OCI-M1 (cell line): ENCODE measurements at regions not wholly inside any gene's neighbourhood (a gene's known extent, or its start where the extent isn't known, plus 50 kb on each side); places are given as distances from the start of the nearest gene placed in this dataset.

Experiments
- DNase-seq: peaks from one replicate; lab custom pipeline; 2025; lab: John Stamatoyannopoulos, UW

DNA sequence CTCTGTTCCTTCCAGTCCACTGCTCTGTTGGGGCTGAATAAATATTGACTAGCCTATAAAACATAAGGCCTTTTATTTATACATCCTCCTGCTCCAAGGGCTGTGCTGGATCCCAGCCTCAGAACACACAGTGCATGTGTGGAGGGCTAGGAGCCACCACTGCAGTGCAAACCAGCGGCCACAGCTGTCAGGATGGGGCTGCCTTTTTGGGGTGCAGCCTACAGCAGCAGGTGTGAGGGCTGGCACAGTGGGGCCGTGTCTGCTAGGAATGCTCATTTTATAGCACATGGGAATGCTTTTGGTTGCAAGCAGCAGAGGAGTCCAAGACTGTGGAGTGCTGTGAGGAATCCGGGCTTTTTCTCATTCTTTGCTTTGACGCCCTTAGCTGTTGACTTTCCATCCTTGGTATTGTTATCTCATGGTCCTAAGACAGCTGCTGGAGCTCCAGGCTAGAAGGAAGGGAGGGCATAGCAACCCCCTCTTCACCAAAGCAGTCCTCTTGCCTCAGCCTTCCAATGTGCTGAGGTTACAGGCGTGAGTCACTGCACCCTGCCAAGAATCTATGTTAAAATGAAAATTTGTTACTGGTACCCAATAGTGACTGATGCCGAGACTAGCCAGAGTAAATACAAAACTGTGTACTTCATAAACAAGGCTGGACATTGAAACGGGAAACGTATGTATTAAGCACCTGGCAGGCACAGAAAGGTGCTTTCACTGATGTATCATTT lies 334.3 kb upstream of the GATB start:
- DNase-seq: no peak

GRCh38 chr4:152091405-152091804 lies 330.6 kb upstream of the GATB start:
- no peak for DNase-seq

GRCh38 chr4:152090543-152090942 lies 329.7 kb upstream of the GATB start:
- no peak for DNase-seq

DNA sequence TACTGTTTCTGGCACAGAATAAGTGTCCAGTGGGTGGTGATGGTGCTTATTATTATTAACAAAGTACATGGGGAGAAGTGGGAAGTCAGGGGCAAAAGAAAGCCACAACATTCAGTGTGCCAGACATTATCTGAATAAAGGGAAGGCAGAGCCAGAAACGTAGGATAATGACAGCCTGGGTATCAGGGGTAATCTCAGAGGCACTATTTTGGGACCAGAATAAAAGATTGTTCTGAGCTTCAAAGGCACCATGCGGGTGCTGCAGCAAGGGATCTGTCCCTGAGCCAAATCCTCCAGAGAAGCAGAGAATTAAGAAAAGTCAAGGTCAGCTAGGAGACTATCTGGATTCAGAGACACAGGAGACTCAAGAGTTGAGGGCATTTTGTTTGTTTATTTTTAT lies 328.8 kb upstream of the GATB start:
- DNase-seq: no peak

DNA sequence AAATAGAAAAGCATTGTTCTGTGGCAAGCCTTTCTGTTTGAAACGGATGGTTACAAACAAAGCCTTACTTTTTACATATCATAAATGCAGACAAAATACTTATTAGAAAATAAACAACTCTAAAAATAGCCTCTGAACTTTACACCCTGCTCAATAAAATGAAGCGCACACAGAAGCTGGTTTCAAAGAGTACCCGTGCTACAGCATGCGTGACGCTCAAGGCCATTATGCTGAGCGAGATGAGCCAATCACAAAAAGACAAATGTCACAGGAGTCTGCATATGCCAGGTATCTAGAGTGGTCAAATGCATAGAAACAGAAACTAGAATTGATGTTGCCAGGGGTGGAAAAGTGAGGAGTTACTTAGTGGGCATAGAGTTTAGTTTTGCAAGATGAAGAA lies 326.5 kb upstream of the GATB start:
- DNase-seq: no peak

GRCh38 chr4:152085657-152086056 lies 324.9 kb upstream of the GATB start:
- no peak for DNase-seq

DNA sequence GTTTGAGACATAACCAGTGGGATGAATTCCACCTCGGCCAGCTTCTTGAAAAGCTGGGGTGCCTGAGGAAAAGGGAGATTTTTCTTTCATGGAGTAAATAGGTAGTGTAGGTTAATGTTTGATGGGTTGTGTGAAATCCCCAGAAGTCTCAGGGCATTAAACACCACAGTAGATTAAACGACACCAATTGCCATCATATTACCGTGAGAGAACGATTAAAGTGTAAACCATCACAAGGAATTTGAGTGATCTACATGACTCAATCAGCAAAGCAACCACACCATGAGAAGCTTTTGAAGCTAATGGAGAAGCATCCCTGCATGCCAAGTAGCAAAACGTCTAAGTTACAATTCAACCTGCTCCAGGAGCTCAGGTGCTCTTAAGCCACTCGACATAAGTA lies 322.5 kb upstream of the GATB start:
- no peak for DNase-seq

DNA sequence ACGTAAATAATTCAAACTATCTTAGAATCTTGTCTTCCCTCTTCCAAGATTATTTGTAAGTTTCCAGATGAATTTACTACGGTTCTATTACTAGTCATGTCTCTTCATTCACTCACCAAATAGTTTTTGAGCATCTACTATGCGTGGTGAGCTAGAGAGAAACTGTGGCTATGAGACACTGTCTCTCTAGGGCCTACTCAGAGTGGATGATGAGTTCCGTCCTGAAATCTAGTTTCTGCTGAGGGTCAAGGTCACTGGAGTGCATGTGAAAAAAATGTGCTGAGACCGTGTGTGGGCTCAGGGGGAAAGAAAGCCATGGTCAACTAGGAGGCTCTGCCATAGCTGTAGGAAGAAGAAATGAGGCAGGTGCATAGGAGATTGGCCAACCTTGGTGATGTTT lies 320.2 kb upstream of the GATB start:
- no peak for DNase-seq

DNA sequence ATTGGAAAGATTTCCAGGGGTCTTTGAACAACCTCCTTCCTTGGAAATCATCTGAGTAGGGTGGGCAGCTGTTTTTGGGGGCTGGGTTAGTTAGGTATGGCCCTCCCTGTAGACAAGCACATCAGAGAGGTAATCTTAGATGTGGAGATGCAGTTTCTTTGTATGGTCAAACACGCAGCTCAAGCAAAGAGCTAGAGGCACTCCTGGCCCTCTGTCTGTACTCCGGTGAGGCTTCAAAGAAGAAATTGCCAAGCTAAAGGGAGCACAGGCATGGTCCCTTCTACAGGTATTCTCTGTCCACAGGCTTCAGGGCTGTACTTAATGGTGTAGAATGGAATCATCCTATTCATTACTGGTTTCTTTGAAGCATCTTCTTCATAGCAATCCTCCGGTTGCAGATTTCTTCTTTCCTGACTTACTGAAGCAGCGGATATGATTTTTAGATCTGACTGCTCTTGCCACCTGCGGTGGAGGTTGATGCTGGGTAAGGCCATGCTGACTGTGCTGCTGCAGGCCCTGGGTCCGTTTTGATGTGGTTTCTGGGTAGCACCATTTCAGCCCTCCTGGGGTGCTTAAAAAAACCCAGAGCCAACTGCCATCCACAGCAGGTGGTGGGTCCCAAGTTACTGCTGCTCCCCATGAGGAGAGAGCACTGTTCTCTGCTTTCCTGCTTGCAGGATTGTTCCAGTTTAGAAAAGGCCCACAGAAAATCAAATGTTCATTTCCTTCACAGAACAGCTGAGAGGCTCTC lies 318.9 kb upstream of the GATB start:
- DNase-seq: no peak

- no peak for DNase-seq
Measured at GRCh38 chr4:152079079-152079478, 318.3 kb upstream of the GATB start.

- no peak for DNase-seq
Measured at GRCh38 chr4:152077582-152077981, 316.8 kb upstream of the GATB start.

GRCh38 chr4:152075253-152075928 lies 314.6 kb upstream of the GATB start:
- DNase-seq: no peak

DNA sequence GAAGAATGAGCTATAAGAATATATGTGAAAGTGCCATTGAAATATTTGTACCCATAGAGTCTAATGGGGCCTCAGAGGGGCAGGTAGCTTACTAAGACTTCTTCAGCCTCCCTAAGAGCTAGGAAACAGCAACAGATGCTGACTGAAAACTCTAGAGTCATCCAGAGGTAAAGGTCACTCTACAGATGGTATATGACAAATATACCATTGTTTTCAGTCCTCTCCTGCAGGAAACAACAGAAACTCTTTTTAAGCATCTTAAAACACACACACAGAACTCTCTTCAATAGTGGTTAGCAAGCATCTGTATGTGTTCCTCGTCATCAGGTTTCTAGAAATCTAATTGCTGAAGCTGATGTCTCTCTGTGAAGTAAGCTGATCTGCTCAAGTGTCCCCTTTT lies 313.8 kb upstream of the GATB start:
- DNase-seq: no peak

- no peak for DNase-seq
Measured at GRCh38 chr4:152074088-152074437, 313.3 kb upstream of the GATB start.

GRCh38 chr4:152073351-152074087 lies 312.7 kb upstream of the GATB start:
- no peak for DNase-seq

DNA sequence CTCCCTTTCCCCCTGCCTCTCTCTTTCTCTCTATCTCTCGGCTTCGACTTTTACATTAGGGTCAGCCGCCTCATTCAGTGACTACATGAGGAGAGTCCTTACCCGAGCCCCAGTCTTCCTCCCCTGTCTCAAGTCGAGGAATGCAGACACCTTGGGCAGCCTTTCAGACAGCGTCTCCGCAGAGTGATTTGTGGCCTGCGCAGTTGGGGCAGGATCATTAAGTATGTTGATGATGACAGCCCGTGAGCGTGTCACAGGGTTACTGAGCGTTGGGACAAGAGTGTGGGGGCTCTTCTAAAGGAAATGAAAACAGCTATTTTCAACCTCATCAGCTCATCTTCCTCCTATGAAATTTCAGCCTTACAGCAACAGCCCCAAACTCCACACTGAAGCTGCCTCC lies 312.1 kb upstream of the GATB start:
- DNase-seq: no peak

GRCh38 chr4:152072001-152072485 lies 311.2 kb upstream of the GATB start:
- no peak for DNase-seq

DNA sequence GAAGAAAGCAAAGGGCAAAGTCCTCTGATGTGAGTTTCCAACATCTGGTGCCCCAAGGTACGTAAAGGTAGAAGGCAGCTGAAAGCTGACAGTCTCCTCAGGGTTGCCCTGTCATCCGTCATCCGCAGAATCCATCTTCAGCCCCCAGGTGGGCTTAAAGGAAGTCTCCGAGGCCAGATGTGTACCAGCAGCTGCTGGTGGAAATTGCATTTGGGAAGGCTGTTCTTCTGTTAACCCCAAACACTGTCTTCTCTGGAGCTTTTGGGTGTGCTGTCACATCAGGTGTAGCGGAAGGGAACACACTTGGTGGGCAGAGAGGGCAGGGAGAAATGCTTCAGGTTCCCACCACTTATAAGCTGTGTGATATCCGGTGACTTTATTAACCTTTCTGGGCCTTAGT lies 310.0 kb upstream of the GATB start:
- DNase-seq: no peak

DNA sequence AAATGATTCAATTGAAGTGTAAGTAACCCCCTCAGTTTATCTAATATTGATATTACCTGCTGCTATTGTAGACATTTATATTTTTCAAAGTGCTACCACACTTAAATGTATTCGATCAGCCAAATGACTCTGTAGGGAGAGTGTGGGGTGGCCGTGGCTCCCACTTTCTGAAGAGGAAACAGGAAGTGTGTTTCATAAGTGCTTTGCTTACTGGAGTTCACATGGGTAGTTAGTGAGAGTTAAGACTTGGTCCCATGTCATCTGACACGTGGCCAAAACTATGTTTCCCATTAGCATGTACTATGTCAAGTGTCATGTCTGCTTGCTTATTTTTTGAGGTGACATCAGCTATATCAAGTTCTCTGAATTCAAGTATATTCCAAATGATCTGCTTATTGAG lies 308.1 kb upstream of the GATB start:
- DNase-seq: no peak

DNA sequence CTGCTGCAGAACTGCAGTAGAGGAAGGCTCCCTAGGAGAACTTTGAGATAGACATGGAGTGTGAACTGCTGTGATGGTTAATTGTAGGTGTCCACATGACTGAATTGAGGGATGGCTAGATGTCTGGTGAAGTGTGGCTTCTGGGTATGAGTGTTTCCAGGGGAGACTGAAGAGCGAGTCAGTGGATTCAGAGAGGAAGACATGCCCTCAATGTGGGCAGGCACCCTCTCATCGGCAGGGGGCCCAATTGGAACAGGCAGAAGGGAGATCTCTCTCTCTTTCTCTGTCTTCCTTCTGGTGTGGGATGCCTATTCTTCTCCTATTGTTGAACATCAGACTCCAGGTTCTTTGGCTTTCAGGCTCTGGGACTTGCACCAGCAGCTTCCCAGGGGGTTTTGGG lies 304.7 kb upstream of the GATB start:
- DNase-seq: peak; percentile 9

DNA sequence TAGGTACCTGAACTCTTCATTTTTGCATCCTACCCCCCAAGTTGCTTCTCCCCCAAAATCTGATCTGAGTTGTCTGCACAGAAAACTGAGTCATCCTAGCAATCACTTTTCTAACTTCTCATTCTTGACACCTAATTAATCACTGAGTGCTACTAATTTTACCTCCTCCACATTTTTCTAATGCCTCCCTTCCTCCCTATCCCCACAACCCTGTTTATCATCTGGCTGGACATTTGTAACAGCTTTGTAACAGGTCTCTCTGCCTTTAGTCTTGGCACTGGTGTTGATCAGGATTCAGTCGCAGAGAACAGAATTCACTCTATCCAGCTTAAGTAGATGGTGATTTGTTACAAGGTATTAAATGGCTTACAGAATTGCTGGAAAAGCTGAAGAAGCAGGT lies 303.9 kb upstream of the GATB start:
- DNase-seq: no peak

DNA sequence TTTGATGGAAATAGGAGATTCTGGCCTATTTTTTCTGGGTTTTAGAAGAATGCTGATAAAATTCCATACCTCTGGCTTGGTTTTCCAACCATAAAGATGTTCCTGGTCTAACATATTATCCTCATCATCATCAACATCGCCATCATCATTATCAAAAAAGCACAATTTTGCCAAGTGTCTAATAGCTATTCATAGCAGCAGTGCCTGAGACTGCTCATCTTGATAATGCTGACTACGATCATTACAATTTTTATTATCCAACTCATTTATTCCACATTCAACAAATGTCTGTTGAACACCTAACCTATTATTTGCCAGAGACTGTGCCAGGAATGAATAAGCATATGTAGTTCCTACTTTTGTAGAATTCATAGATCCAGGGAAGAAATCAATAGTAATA lies 303.5 kb upstream of the GATB start:
- no peak for DNase-seq
